ENCODE measurements at regions not wholly inside any gene's neighbourhood (a gene's known extent, or its start where the extent isn't known, plus 50 kb on each side); places are given as distances from the start of the nearest gene placed in this dataset.

DNA sequence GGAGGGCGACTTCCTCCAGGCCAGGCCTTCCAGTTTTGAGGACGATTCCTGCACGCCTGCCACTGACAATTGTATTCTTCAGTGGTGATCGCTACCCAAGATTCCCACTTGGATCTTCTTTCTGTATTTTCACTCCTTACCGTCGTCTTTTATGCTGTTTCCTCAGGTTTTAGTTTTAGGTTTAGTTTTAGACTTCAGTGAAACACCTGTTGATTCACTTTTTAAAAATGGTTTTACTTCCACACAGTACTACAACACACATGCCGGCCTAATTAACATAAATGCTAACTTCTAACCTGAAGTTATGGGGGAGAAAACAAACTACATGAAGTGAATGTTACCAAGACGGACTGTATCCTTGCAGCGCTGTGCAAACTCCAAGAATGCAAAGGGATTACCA lies 530.6 kb upstream of the MGMT start:
- TF ChIP-seq, protein P1, sequence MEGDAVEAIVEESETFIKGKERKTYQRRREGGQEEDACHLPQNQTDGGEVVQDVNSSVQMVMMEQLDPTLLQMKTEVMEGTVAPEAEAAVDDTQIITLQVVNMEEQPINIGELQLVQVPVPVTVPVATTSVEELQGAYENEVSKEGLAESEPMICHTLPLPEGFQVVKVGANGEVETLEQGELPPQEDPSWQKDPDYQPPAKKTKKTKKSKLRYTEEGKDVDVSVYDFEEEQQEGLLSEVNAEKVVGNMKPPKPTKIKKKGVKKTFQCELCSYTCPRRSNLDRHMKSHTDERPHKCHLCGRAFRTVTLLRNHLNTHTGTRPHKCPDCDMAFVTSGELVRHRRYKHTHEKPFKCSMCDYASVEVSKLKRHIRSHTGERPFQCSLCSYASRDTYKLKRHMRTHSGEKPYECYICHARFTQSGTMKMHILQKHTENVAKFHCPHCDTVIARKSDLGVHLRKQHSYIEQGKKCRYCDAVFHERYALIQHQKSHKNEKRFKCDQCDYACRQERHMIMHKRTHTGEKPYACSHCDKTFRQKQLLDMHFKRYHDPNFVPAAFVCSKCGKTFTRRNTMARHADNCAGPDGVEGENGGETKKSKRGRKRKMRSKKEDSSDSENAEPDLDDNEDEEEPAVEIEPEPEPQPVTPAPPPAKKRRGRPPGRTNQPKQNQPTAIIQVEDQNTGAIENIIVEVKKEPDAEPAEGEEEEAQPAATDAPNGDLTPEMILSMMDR (IDR thresholded peaks at IDR 0.05; ENCODE audit: insufficient read depth, low read depth, low read length, missing control alignments): no peak
- no peak for DNase-seq (ENCODE audit: low read depth)
- no peak overlapping the region for H3K4me3 ChIP-seq (ENCODE audit: low read depth, low read length)

DNA sequence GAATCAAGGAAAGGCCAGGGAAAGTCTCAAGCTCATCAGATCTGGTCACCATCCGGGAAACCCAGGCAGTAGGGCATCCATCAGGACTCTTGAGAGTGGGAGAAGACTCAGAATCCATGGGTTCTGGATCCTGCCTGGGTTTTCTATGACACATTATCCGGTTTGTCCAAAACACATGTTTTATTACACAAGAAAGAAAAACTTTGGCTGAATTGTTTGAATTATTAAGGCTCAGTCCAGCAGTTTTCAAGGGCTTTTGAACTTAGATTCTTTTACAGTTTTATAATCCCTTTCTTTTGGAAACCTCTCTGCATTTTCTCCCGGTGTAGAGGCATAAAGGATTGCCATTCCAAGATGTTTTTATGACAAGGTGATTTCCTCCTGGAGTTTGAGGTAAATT lies 528.5 kb upstream of the MGMT start:
- TF ChIP-seq, protein P1 (IDR thresholded peaks at IDR 0.05; ENCODE audit: insufficient read depth, low read depth, low read length, missing control alignments): no peak
- H3K4me3 ChIP-seq (ENCODE audit: low read depth, low read length): no peak overlapping the region
- DNase-seq (ENCODE audit: low read depth): no peak

DNA sequence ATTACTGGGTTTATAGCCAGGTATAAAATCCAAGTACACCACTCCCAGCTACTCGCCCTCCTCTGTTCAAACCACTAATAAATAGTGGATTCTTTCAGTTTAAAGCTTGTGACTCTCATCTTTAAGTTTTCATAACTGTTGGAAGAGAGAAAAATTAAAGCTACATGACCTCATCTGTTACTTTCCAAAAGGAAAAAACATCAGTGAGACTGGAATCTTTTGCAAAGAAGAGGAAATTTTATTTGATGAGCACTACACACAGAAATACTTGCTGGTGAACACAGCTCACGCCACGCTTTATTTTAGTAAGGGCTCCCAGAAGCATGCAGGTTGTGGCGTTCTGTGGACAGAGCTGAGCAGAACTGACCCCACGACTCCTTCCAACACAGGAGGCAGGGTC lies 527.0 kb upstream of the MGMT start:
- TF ChIP-seq, protein P1 (IDR thresholded peaks at IDR 0.05; ENCODE audit: insufficient read depth, low read depth, low read length, missing control alignments): no peak
- no peak overlapping the region for H3K4me3 ChIP-seq (ENCODE audit: low read depth, low read length)

DNA sequence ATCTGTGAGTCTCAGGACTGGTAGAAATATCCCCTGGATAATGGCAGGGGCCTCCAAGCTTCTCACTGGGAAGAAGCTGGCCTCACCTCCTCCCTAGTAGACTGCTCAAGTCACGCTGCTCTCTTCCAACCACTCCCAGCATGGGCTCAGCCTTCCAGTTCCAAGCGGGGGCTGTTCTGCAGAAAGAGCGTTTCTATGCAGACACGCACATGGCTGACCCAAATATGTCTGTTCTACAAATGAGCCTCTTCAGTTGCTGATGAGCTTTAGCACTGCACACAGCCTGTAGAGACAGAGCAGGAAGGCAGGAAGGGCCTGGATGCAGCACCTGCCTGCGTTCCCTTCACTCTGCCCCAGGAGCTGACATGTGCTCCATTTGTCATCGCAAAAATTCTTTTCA lies 523.9 kb upstream of the MGMT start:
- no peak for DNase-seq (ENCODE audit: low read depth)
- TF ChIP-seq, protein P1 (IDR thresholded peaks at IDR 0.05; ENCODE audit: insufficient read depth, low read depth, low read length, missing control alignments): no peak
- H3K4me3 ChIP-seq (ENCODE audit: low read depth, low read length): no peak overlapping the region

More for the DNA sequence above, 527.0 kb upstream of the MGMT start:
- no peak for DNase-seq (ENCODE audit: low read depth)

DNA sequence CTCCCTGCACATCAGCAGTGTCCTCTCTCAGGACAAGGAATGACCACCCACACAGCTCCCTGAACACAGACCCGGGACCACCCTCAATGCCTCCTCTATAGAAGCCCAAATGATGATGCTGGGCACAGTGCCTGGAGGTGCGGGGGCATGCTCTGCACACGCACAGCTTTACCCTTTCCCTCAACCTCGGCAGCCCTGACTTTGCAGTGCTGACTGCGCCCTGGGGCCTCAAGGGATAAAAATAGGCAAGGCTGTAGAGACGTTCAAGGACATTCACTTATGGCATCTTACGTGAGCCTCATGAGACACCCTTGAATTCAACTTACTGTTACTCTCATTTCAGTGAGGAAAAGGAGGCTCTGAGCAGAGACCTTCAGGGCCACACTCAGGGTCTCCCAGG lies 521.6 kb upstream of the MGMT start:
- no peak for DNase-seq (ENCODE audit: low read depth)
- H3K4me3 ChIP-seq (ENCODE audit: low read depth, low read length): no peak overlapping the region
- TF ChIP-seq, protein P1 (IDR thresholded peaks at IDR 0.05; ENCODE audit: insufficient read depth, low read depth, low read length, missing control alignments): no peak

DNA sequence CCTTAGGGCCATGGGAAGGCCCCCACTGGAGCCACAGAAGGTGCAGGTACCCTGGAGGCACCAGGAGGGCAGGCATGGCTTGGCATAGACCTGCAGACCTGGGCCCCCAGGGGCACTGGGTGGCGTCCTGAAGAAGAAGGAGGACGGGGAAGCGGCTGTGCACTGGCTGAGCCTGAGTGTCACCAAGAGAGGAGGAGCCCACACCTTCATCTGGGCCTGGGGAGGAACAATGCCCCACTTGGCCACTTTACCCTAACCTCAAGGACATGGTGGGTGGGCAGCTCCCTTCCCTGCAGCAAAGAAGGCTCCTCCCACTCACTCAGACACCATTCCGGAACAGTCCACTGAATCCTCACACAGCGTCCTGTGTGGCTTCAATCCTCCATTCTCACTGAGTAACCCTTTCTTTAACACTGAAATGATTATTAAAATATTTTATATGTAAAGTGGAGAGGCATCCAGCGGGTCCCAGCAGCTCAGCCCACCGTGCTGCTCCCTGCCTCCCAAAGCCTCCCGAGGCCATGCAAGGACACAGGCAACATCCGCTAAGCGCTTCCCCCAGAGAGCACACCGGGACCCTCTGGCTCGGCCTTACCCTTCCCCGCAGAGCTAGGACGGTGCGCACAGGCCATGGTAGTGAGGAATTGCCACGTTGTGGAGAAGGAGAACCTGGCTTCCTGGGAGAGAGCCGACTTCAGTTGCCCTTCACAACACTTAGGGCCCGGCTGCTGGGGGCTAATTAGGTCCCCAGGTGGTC lies 516.7 kb upstream of the MGMT start:
- no peak for DNase-seq (ENCODE audit: low read depth)
- no peak overlapping the region for H3K4me3 ChIP-seq (ENCODE audit: low read depth, low read length)
- TF ChIP-seq, protein P1 (IDR thresholded peaks at IDR 0.05; ENCODE audit: insufficient read depth, low read depth, low read length, missing control alignments): no peak

DNA sequence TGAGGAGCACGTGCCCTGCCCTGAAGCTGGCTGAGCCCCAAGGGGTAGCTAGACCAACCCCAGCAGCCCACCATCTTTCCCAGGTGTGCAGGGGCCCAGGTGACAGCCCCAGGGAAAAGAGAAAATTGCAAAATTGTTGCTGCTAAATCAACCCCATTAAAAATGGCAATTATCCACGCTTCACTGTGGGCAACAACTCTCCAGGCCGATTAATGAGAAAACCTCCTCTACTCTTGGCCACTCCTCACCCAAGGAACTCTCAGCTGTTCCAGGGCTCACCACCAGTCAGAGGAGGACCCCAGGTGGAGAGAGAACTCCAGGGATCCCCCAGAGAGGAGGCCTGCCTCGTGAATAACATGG lies 516.1 kb upstream of the MGMT start:
- DNase-seq (ENCODE audit: low read depth): no peak
- TF ChIP-seq, protein P1 (IDR thresholded peaks at IDR 0.05; ENCODE audit: insufficient read depth, low read depth, low read length, missing control alignments): no peak

More for the DNA sequence above, 516.1 kb upstream of the MGMT start:
- H3K4me3 ChIP-seq (ENCODE audit: low read depth, low read length): no peak overlapping the region

Data from GM12865 (cell line).